ENCODE measurements at regions not wholly inside any gene's neighbourhood (a gene's known extent, or its start where the extent isn't known, plus 50 kb on each side); places are given as distances from the start of the nearest gene placed in this dataset.
A peak's percentile ranks its signal among the peaks of the same experiment; 100 is the strongest.

- in situ Hi-C loops (cut with MboI; ENCODE audit: low pct_unique_long_range_greater_than_20kb, low sequenced_read_pairs): no loop called here
- no peak for DNase-seq
These were observed 509.4 kb downstream of the ISL1 start for GRCh38 chr5:51892680-51893079.

DNA sequence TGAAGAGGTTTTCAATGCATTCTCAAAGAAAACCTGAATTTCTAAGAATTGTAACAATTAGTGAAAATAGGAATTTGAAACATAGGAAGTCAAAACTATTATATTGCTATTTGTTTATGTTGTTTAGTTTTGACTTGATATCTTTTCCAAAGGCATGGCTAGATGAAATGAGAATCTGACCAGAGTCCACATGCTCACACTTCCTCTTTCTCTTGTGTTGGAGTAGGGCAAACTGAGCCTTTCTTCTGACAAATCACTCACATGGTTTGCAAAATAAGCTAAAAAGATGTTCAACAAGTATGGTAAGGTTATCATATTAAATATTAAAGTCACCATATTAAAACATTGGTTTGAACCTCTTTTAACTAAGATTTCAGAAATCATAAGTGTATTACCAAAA, 512.6 kb downstream of the ISL1 start:
- no peak for DNase-seq
- in situ Hi-C loops (cut with MboI; ENCODE audit: low pct_unique_long_range_greater_than_20kb, low sequenced_read_pairs): no loop called here

- in situ Hi-C loops (cut with MboI; ENCODE audit: low pct_unique_long_range_greater_than_20kb, low sequenced_read_pairs): no loop called here
- DNase-seq: no peak
These were observed 519.3 kb downstream of the ISL1 start for GRCh38 chr5:51902512-51902911.

- in situ Hi-C loops (cut with MboI; ENCODE audit: low pct_unique_long_range_greater_than_20kb, low sequenced_read_pairs): no loop called here
- DNase-seq: no peak
These were observed 525.0 kb downstream of the ISL1 start for GRCh38 chr5:51908215-51908614.

DNA sequence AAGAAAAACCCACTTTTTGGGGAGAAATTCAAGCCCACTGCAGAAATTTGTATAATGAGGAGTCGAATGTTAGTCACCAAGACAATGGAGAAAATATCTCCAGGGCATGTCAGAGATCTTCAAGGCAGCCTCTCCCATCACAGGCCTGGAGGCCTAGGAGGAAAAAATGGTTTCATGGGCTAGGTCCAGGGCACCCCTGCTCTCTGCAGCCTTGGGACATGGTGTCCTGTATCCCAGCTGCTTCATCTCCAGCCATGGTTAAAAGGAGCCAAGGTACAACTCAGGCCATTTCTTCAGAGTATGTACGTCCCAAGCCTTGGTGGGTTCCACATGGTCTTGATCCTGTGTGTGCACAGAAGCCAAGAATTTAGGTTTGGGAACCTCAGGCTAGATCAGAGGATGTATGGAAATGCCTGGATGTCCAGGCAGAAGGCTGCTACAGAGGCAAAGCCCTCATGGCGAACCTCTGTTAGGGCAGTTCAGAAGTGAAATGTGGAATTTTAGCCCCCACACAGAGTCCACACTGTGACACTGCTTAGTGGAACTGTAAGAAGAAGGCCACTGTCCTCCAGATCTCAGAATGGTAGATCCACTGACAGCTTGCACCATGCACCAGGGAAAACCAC, 561.4 kb downstream of the ISL1 start:
- DNase-seq: no peak
- in situ Hi-C loops (cut with MboI; ENCODE audit: low pct_unique_long_range_greater_than_20kb, low sequenced_read_pairs): no loop called here

- in situ Hi-C loops (cut with MboI; ENCODE audit: low pct_unique_long_range_greater_than_20kb, low sequenced_read_pairs): no loop called here
- DNase-seq: no peak
These were observed 575.2 kb downstream of the ISL1 start for GRCh38 chr5:51958473-51958872.

DNA sequence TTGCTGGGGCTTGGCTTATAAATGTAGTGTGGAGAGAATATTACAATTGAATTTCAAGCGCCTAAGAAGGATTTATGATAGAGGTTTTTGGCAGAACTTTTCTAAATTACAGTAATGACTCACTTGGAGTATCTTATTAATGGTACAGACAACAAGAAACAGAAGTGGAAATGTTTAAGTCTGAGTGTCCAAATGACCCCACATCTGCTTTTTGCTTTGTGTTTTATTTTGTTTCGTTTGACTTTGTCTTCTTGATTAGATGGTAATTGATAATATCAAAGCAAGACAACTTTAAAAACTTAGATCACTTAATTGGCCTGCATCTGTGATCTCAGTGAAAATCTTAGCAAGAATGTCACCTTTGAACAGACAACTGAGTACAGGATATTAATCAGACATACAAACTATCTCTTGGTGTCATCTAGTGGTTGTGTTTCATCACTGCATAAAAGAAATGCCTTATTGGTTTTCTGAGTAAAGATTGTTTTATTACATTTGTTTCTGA, 577.4 kb downstream of the ISL1 start:
- DNase-seq: peak; percentile 9
- in situ Hi-C loops (cut with MboI; ENCODE audit: low pct_unique_long_range_greater_than_20kb, low sequenced_read_pairs): no loop called here

DNA sequence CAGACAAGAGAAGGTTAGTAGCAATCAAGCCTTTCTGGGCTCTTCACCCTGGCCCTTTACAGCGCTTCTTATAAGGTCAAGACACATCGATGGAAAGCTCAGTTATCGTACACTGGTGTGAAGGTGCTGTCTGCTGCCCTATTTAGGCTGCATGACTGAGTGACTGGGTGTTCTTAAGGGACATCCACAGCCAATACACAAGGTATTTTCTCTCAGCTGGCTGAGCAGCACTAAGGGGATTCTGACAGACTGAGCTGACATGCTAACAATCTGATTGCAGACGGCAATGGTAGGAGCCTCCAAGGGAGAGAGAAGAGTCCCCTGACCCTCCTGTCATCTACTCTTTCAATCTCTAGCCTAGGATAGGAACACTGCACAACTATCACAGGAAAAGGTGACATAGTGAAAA, 577.9 kb downstream of the ISL1 start:
- in situ Hi-C loops (cut with MboI; ENCODE audit: low pct_unique_long_range_greater_than_20kb, low sequenced_read_pairs): no loop called here

DNA sequence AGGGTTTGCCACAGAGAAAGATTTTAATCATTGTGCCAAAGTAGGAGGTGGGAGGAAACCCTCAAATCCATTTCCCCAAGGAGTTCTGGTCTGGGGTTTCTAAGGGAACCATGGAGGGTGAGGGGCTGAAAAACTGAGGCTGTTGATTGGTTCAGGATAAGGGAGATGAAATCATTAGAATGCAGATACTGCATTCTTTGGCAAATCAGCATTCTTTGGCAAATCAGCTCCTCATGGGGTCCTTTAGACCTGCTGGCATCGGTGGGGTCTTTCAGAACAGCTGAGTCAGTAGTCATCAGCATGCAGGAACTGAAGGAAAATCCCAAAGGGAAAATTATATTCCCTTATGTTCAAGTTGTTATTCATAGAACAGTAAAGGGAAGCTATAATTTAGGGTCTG, 585.5 kb downstream of the ISL1 start:
- no peak for DNase-seq
- in situ Hi-C loops (cut with MboI; ENCODE audit: low pct_unique_long_range_greater_than_20kb, low sequenced_read_pairs): no loop called here

More for the DNA sequence above, 577.9 kb downstream of the ISL1 start:
- DNase-seq: no peak

GRCh38 chr5:51974834-51975233, 591.6 kb downstream of the ISL1 start:
- in situ Hi-C loops (cut with MboI; ENCODE audit: low pct_unique_long_range_greater_than_20kb, low sequenced_read_pairs): no loop called here
- no peak for DNase-seq

DNA sequence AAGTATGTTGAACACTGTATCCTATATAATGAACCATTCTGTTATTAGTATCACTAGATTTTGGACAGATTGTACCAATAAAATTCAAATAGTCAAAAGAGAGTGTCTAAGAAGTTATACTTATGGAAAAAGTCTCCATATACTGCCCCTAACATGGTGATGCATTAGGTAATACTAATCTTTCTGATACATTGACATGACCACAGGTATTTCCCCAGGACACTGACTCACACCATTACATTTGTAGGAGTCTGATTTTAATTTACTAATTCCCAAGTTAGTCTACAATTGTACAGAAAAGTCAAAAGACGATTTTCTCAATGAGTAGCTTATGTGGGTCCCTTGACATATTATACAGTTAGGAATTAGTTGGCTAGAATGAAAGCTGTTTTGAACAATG, 593.8 kb downstream of the ISL1 start:
- no peak for DNase-seq
- in situ Hi-C loops (cut with MboI; ENCODE audit: low pct_unique_long_range_greater_than_20kb, low sequenced_read_pairs): no loop called here

- DNase-seq: no peak
- in situ Hi-C loops (cut with MboI; ENCODE audit: low pct_unique_long_range_greater_than_20kb, low sequenced_read_pairs): no loop called here
These were observed 599.9 kb downstream of the ISL1 start for GRCh38 chr5:51983161-51983560.

- no peak for DNase-seq
- in situ Hi-C loops (cut with MboI; ENCODE audit: low pct_unique_long_range_greater_than_20kb, low sequenced_read_pairs): no loop called here
These were observed 603.5 kb downstream of the ISL1 start for GRCh38 chr5:51986733-51987132.

DNA sequence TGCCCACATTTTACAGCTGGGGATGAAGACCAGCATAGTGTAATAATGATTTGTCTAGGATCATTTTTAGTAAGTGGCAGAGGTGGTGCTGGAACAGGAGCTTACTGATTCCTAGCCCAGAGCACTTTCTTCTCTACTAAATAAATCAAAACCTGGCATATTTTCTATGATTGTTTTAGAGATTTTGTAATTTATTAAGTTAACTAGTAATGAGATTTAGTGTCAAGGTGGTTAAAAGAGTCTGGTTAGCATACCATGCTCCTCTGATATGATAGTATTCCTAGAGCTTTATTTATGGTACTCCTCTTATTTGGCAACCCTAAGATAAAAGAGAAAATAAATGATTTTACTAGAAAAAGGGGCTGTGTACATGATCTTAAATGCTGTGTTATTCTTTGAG, 604.0 kb downstream of the ISL1 start:
- DNase-seq: no peak
- in situ Hi-C loops (cut with MboI; ENCODE audit: low pct_unique_long_range_greater_than_20kb, low sequenced_read_pairs): no loop called here

DNA sequence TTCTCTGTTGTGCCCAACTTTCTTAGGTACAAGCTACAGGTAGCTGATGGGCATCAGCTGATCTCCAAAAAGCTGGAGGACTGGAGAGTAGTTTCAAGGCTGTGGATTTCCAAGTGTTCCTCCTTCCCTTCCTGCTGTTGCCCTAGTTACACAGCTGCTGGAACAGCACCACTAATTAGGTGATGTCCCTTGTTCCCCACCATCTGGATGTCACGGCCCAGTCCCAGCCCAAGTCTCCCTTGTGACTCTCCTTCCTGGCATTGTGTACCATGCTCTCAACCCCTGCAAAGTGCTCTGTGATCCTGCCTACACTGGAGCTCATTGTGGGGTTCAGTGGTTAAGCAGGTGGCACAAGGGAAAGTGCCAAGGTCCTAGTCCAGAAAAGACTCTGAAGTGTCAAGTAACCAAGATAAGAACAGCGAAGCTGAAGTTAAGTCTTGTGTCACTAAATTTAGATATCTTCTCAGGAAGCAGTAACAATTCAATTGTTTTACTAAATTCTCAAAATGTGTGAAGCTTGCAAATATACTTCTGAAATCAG, 604.5 kb downstream of the ISL1 start:
- DNase-seq: no peak
- in situ Hi-C loops (cut with MboI; ENCODE audit: low pct_unique_long_range_greater_than_20kb, low sequenced_read_pairs): no loop called here

DNA sequence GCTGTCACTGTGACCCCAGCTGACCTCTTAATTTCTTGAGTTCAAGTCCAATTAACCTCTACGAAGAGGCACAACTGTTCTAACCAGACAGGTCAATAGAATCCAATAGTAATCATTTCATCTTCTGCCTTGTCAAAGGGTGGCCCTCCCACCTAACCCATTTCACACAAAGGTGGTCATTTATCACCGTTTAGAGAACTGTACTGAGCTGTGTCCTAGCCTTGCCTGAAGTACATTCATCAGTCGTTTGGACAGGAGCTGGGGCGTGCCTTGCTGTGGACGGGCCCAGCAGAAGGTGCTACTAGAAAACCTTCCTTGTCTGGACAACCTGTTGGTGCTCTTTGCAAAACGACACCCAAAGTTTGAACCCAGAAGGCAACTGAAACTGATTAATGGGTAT, 605.4 kb downstream of the ISL1 start:
- DNase-seq: no peak
- in situ Hi-C loops (cut with MboI; ENCODE audit: low pct_unique_long_range_greater_than_20kb, low sequenced_read_pairs): no loop called here

DNA sequence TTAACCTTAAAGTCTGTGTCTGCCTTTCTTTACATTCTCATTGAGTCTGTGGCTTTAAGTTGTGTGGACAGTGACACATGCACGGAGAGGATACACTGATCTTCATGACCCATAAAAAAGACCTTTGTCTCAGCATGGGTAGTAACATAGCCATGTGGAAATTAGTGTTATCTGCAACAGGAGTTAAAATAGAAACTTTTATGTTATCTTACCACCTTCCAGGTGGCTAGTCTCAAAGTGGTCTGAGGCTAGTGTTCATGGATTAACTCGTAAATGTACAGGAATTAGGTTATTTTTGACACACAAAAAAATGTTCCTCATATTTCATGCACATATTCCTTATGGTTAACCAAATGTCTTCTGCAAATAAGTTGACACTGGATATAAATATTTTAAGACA, 607.0 kb downstream of the ISL1 start:
- in situ Hi-C loops (cut with MboI; ENCODE audit: low pct_unique_long_range_greater_than_20kb, low sequenced_read_pairs): no loop called here
- DNase-seq: no peak

- no peak for DNase-seq
- in situ Hi-C loops (cut with MboI; ENCODE audit: low pct_unique_long_range_greater_than_20kb, low sequenced_read_pairs): no loop called here
These were observed 607.5 kb downstream of the ISL1 start for GRCh38 chr5:51990661-51991180.

GRCh38 chr5:51991940-51992339, 608.7 kb downstream of the ISL1 start:
- no peak for DNase-seq
- in situ Hi-C loops (cut with MboI; ENCODE audit: low pct_unique_long_range_greater_than_20kb, low sequenced_read_pairs): no loop called here

DNA sequence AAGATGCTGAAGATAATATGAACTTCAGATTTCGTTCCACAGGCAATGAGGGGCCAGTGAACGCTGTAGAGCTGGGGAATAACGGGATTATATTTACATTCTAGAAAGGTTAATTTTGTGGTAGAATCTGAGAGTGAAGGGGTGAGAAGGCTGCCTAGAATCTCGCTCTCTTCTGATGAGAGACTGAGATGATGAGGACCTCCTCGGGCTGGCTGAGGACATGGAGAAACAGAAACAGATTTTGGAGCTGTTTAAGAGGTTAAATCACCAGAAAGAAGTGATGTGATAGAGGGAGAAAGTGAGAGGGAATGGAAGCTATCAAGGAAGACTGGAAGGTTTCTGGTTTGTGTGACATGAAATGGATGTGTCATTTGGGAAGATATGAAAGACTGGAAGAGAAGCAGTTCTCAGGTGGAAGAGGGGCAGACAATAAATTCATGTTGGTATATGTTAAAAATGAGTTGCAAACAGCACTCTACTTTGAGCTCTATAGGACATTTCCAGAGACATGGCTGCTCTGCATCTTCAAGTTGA, 612.6 kb downstream of the ISL1 start:
- DNase-seq: no peak
- in situ Hi-C loops (cut with MboI; ENCODE audit: low pct_unique_long_range_greater_than_20kb, low sequenced_read_pairs): no loop called here

DNA sequence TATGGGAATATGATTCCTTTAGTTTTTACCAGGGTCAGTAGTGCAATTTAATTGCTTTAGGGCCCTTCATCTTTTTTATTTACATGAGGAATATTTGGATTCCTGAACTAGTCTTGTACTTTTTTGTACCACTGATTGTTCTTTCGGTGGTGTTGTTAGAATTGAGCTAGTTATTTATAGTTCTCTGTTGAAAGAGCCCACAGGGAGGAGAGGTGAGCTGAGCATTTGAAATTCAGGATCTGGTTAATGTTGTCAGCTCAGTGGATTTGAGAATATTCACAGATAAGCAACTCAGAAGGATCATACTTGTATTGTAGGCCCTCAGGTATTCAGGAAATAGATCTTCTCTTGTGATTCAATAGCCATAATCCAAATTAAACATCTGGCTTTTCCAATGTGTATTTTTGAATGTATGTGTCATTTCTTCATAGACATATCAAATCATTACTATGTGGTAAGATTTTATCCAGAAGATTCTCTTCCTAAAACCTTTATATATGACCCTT, 613.2 kb downstream of the ISL1 start:
- in situ Hi-C loops (cut with MboI; ENCODE audit: low pct_unique_long_range_greater_than_20kb, low sequenced_read_pairs): no loop called here
- DNase-seq: no peak

Data from KBM-7 (cell line).